ENCODE measurements at regions not wholly inside any gene's neighbourhood (a gene's known extent, or its start where the extent isn't known, plus 50 kb on each side); places are given as distances from the start of the nearest gene placed in this dataset.

- no peak for DNase-seq
- Histone ChIP-seq H3K27me3 (no peaks in the 10 kb centered on the region), H3K9me3 (no peaks in the 10 kb centered on the region), H3K4me3 (ENCODE audit: low read depth, low read length) (no peak overlapping the region), H3K36me3 (no peaks in the 10 kb centered on the region), H3K4me1 (no peaks in the 10 kb centered on the region)
- TF ChIP-seq CTCF (IDR thresholded peaks at IDR 0.05; ENCODE audit: low read depth, low read length), result no peak
Observed at GRCh38 chr2:59912042-59912441, 641.4 kb downstream of the BCL11A start.

GRCh38 chr2:59910166-59910565 is 643.3 kb downstream of the BCL11A start:
- H3K9me3 ChIP-seq, result no peaks in the 10 kb centered on the region
- DNase-seq, result no peak
- H3K4me1 ChIP-seq, result no peaks in the 10 kb centered on the region
- no peak overlapping the region for H3K4me3 ChIP-seq (ENCODE audit: low read depth, low read length)
- H3K36me3 ChIP-seq, result no peaks in the 10 kb centered on the region
- TF ChIP-seq CTCF (IDR thresholded peaks at IDR 0.05; ENCODE audit: low read depth, low read length), result no peak
- H3K27me3 ChIP-seq, result no peaks in the 10 kb centered on the region

- H3K9me3 ChIP-seq, result no peaks in the 10 kb centered on the region
- no peak overlapping the region for H3K4me3 ChIP-seq (ENCODE audit: low read depth, low read length)
- no peaks in the 10 kb centered on the region for H3K36me3 ChIP-seq
- no peak for TF ChIP-seq CTCF (IDR thresholded peaks at IDR 0.05; ENCODE audit: low read depth, low read length)
- no peaks in the 10 kb centered on the region for H3K27me3 ChIP-seq
- DNase-seq, result no peak
- no peaks in the 10 kb centered on the region for H3K4me1 ChIP-seq
Observed at GRCh38 chr2:59909147-59909546, 644.3 kb downstream of the BCL11A start.

- no peaks in the 10 kb centered on the region for H3K4me1 ChIP-seq
- H3K36me3 ChIP-seq, result no peaks in the 10 kb centered on the region
- H3K9me3 ChIP-seq, result no peaks in the 10 kb centered on the region
- no peak overlapping the region for H3K4me3 ChIP-seq (ENCODE audit: low read depth, low read length)
- no peak for DNase-seq
- no peak for TF ChIP-seq CTCF (IDR thresholded peaks at IDR 0.05; ENCODE audit: low read depth, low read length)
- H3K27me3 ChIP-seq, result no peaks in the 10 kb centered on the region
Observed at GRCh38 chr2:59905731-59906130, 647.7 kb downstream of the BCL11A start.

GRCh38 chr2:59903994-59904544 is 649.4 kb downstream of the BCL11A start:
- no peak for TF ChIP-seq CTCF (IDR thresholded peaks at IDR 0.05; ENCODE audit: low read depth, low read length)
- no peaks in the 10 kb centered on the region for H3K4me1 ChIP-seq
- no peak for DNase-seq
- H3K36me3 ChIP-seq, result no peaks in the 10 kb centered on the region
- no peak overlapping the region for H3K4me3 ChIP-seq (ENCODE audit: low read depth, low read length)
- H3K9me3 ChIP-seq, result no peaks in the 10 kb centered on the region
- no peaks in the 10 kb centered on the region for H3K27me3 ChIP-seq

- Histone ChIP-seq H3K27me3 (no peaks in the 10 kb centered on the region), H3K4me1 (no peaks in the 10 kb centered on the region), H3K9me3 (no peaks in the 10 kb centered on the region), H3K4me3 (ENCODE audit: low read depth, low read length) (no peak overlapping the region), H3K36me3 (no peaks in the 10 kb centered on the region)
- no peak for DNase-seq
- no peak for TF ChIP-seq CTCF (IDR thresholded peaks at IDR 0.05; ENCODE audit: low read depth, low read length)
Observed at GRCh38 chr2:59900728-59901452, 652.6 kb downstream of the BCL11A start.

Data from BE2C (cell line).